GM12878 (cell line): ENCODE measurements at regions not wholly inside any gene's neighbourhood (a gene's known extent, or its start where the extent isn't known, plus 50 kb on each side); places are given as distances from the start of the nearest gene placed in this dataset.

Experiments used
- ATAC-seq: fragments of 200-7000 bp; cut with Tn5 transposase; 3 replicates; pipeline ENCODE4 v1.9.1; 2020; ENCODE audit warnings: mild to moderate bottlenecking, moderate library complexity
- BruUV-seq: library from RNA; stranded (reverse); fragments of 400-500 nt; replicated peaks from 2 replicates; lab custom pipeline; 2021; lab: Mats Ljungman, UMichigan
- CTCF ChIA-PET: fragments of 300-600 bp; sonication (Branson Sonifier 250); formaldehyde crosslinking; extraction: SDS; loops from one replicate; lab custom pipeline; 2021; ENCODE audit warnings: inconsistent platforms; lab: Yijun Ruan, JAX
- POLR2A ChIA-PET: fragments of 350-600 bp; formaldehyde crosslinking; extraction: SDS; loops from one replicate; lab custom pipeline; 2021; ENCODE audit warnings: inconsistent platforms; lab: Charles Lee
- RAD21 ChIA-PET: fragments of 300-600 bp; sonication (Branson Sonifier 250); formaldehyde crosslinking; loops from one replicate; lab custom pipeline; 2023; ENCODE audit warnings: antibody characterized with exemption; ENCODE audit not compliant: unreplicated experiment; lab: Charles Lee
- SMC1A ChIA-PET: fragments of 300-600 bp; sonication (Branson Sonifier 250); formaldehyde crosslinking; loops from one replicate; lab custom pipeline; 2023; ENCODE audit not compliant: unreplicated experiment, uncharacterized antibody; lab: Charles Lee
- DNase-seq: peaks from one replicate; pipeline ENCODE4 v3.0.0-alpha.2; 2011; ENCODE audit warnings: low read depth, low spot score
- FAIRE-seq: peaks from 3 replicates; lab custom pipeline; 2011; peaks lifted over from hg19 to GRCh38; lab: Jason Lieb, UNC
- H2AFZ ChIP-seq: 2 replicates; pipeline ENCODE4 v1.6.0; 2011; ENCODE audit warnings: low read depth, low read length, control low read depth; ENCODE audit not compliant: control insufficient read depth
- H3K27ac ChIP-seq: 2 replicates; pipeline ENCODE4 v1.5.1; 2011; ENCODE audit warnings: control low read depth; ENCODE audit not compliant: control insufficient read depth, insufficient read depth
- H3K27me3 ChIP-seq, 2 experiments: replicated peaks in 1 of 2; 2 replicates each; pipeline versions ENCODE4 v1.6.0 to v1.6.1; 2011; ENCODE audit warnings: low read length in 1 of 2; ENCODE audit not compliant: control insufficient read depth in 2 of 2, insufficient read depth in 2 of 2
- H3K36me3 ChIP-seq, 2 experiments: 2 replicates each; pipeline ENCODE4 v1.5.1; 2011; ENCODE audit warnings: low read length in 1 of 2; ENCODE audit not compliant: control insufficient read depth in 2 of 2, insufficient read depth in 2 of 2
- H3K4me1 ChIP-seq: 2 replicates; pipeline ENCODE4 v1.6.1; 2011; ENCODE audit warnings: mild to moderate bottlenecking, low read length, moderate library complexity, mixed read lengths; ENCODE audit not compliant: control insufficient read depth, insufficient read depth
- H3K4me2 ChIP-seq: 2 replicates; pipeline ENCODE4 v1.6.0; 2011; ENCODE audit warnings: control low read depth; ENCODE audit not compliant: control insufficient read depth, insufficient read depth
- H3K4me3 ChIP-seq: fragments of 200-600 bp; sonication (generic); 2 replicates; pipeline ENCODE4 v1.5.1; 2016
- H3K79me2 ChIP-seq: 2 replicates; pipeline ENCODE4 v1.6.0; 2011; ENCODE audit warnings: low read length; ENCODE audit not compliant: control insufficient read depth, insufficient read depth
- H3K9ac ChIP-seq: 2 replicates; pipeline ENCODE4 v1.8.0; 2011; ENCODE audit warnings: low read length, control low read depth, mixed read lengths; ENCODE audit not compliant: control insufficient read depth, insufficient read depth
- H3K9me3 ChIP-seq: replicated peaks from 3 replicates; pipeline ENCODE4 v1.5.1; 2011; ENCODE audit warnings: mild to moderate bottlenecking, low read length; ENCODE audit not compliant: control insufficient read depth, insufficient read depth
- H4K20me1 ChIP-seq: 2 replicates; pipeline ENCODE4 v1.6.0; 2011; ENCODE audit not compliant: control insufficient read depth, insufficient read depth
- ETV6 ChIP-seq, 2 experiments: fragments of 450-650 bp in 1 of 2; IDR thresholded peaks in 1 of 2; conservative IDR thresholded peaks in 1 of 2; 2 replicates each; pipeline ENCODE4 v1.6.1; 2014; ENCODE audit warnings: antibody characterized with exemption in 1 of 2, borderline replicate concordance in 1 of 2, low read depth in 1 of 2, mild to moderate bottlenecking in 1 of 2, moderate library complexity in 1 of 2
- FOXK2 ChIP-seq: fragments of 450-650 bp; IDR thresholded peaks from 2 replicates; pipeline ENCODE4 v1.6.1; 2017; ENCODE audit warnings: mild to moderate bottlenecking, moderate library complexity
- RAD51 ChIP-seq: fragments of 450-650 bp; IDR thresholded peaks from 2 replicates; pipeline ENCODE4 v1.6.1; 2016; ENCODE audit warnings: moderate library complexity, mild to moderate bottlenecking, inconsistent platforms
- RCOR1 ChIP-seq: conservative IDR thresholded peaks from 2 replicates; pipeline ENCODE4 v1.6.1; 2012; ENCODE audit warnings: low read depth, low read length, improper control_type of control experiment
- REST ChIP-seq: IDR thresholded peaks from 2 replicates; pipeline ENCODE4 v1.6.1; 2012; ENCODE audit warnings: mild to moderate bottlenecking, low read depth, low read length
- ZSCAN29 ChIP-seq: fragments of 450-650 bp; IDR thresholded peaks from 2 replicates; pipeline ENCODE4 v1.6.1; 2017; ENCODE audit warnings: mild to moderate bottlenecking, moderate library complexity
- WGBS: methylation state at CpG from one replicate; pipeline ENCODE4 v1.1.6; 2016; ENCODE audit warnings: low lambda C conversion rate; ENCODE audit not compliant: insufficient replicate concordance, insufficient coverage; ENCODE audit errors: missing lambda C conversion rate; 5-methylcytosine and 5-hydroxymethylcytosine counted together
- in situ Hi-C: fragments of 300-500 bp; cut with MboI; formaldehyde crosslinking; loops from 9 replicates; pipeline ENCODE4 v1.14.3; 2018; ENCODE audit warnings: mixed read lengths
- intact Hi-C: fragments of 100-400 bp; cut with micrococcal nuclease; formaldehyde crosslinking; loops from one replicate; pipeline ENCODE4 v1.14.2; 2022; ENCODE audit not compliant: unreplicated experiment

GRCh38 chr20:19004975-19005374 lies 191.4 kb downstream of the SCP2D1 start (continued):
- no peak for TF ChIP-seq RCOR1
- no peak for TF ChIP-seq ZSCAN29
- TF ChIP-seq RAD51 = no peak
- TF ChIP-seq FOXK2 = no peak

- ChIA-PET RAD21 (interaction anchor here (0.5 kb wide), 1 partner anchor 248 kb away, joined by 3 read pairs; no protein-coding TSS in a partner anchor), POLR2A (no interaction called here), CTCF (interaction anchor here (0.7 kb wide), 1 partner anchor 1641 kb away, joined by 3 read pairs; no protein-coding TSS in a partner anchor), SMC1A (no interaction called here)
- ATAC-seq = no peak
- Histone ChIP-seq H3K4me1 (no peaks in the 10 kb centered on the region), H3K4me3 (no peak overlapping the region), H3K27ac (no peak overlapping the region), H2AFZ (no peak overlapping the region), H4K20me1 (no peaks in the 10 kb centered on the region), H3K36me3 (no peaks in the 10 kb centered on the region), H3K9me3 (no peaks in the 10 kb centered on the region), H3K4me2 (no peak overlapping the region), H3K9ac (no peak overlapping the region), H3K79me2 (no peaks in the 10 kb centered on the region), H3K27me3 (no peaks in the 10 kb centered on the region)
- no TSS peak for BruUV-seq
- 62% methylated on average over 5 of the region's 5 CpGs for WGBS
- FAIRE-seq = no peak
- no peak for DNase-seq
- TF ChIP-seq REST (peak; percentile 73; the same call in 1 of the 2 replicates), ETV6 (conservative IDR thresholded peaks at IDR 0.05 in 1 of 2, IDR thresholded peaks at IDR 0.05 in 1 of 2; ENCODE audit: borderline replicate concordance in 1 of 2, low read depth in 1 of 2) (no peak)
- in situ Hi-C loops = no loop called here
- intact Hi-C loops = no loop called here
These were observed 194.9 kb downstream of the SCP2D1 start for GRCh38 chr20:19008497-19008896.
